ENCODE measurements at regions not wholly inside any gene's neighbourhood (a gene's known extent, or its start where the extent isn't known, plus 50 kb on each side); places are given as distances from the start of the nearest gene placed in this dataset.
"Not testable (repeated sequence)": the region's sequence is repeated elsewhere in the genome, so short reads cannot be mapped to it uniquely, and the experiment has no call there.

DNA sequence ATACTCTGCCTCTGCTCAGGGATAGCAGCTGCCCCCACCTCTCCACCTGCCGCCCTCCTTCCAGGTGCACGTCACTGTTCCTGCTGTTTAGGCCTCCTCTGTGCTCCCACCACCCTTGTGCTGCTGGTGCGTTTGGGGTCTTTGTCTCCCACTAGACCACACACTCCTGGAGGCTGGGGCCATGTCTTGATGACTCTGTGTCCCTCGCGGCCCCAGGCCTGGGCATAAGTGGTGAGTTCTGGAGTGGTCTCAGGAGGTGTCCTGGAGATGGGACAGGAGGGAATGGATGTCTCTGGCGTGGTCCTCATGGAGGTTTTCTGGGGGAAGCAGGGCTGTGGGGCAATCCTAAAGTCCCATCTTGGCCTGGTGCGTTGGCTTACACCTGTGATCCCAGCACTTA, 132.1 kb downstream of the TFCP2L1 start:
- CTCF ChIA-PET: no interaction called here
- intact Hi-C loops (cut with micrococcal nuclease): no loop called here
- no peaks in the 10 kb centered on the region for H3K4me1 Mint-ChIP-seq (ENCODE audit: low read depth)
- H3K9me3 Mint-ChIP-seq: peaks cover 15% of the 10 kb centered on the region
- DNase-seq: no peak
- no peak overlapping the region for H3K4me3 Mint-ChIP-seq
- no peaks in the 10 kb centered on the region for H3K27me3 Mint-ChIP-seq (ENCODE audit: low read depth)
- H3K36me3 Mint-ChIP-seq (ENCODE audit: low read depth): no peaks in the 10 kb centered on the region
- H3K27ac Mint-ChIP-seq: no peak overlapping the region

DNA sequence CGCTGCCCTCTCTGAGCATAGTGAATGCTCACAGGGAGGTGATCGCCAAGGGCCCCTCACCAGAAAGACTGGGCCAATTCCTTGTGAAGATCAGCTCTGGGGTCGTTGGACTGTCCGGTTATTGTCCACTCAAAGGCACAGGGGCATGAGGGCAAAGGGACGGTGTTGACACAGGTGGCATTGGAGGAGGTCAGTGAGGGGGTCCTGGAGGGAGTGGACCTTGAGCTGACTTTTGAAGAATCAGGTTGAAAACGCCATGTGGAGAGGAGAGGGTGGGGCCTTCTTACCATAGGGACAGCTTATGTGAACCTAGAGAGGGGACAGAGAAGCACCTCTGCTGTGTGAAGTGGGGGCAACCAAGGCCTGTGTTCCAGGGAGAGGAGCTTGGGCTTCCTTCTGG, 131.5 kb downstream of the TFCP2L1 start:
- no peak overlapping the region for H3K27ac Mint-ChIP-seq
- intact Hi-C loops (cut with micrococcal nuclease): no loop called here
- H3K27me3 Mint-ChIP-seq (ENCODE audit: low read depth): no peaks in the 10 kb centered on the region
- CTCF ChIA-PET: no interaction called here
- peaks cover 19% of the 10 kb centered on the region for H3K9me3 Mint-ChIP-seq
- no peak for DNase-seq
- H3K4me3 Mint-ChIP-seq: no peak overlapping the region
- no peaks in the 10 kb centered on the region for H3K36me3 Mint-ChIP-seq (ENCODE audit: low read depth)
- H3K4me1 Mint-ChIP-seq (ENCODE audit: low read depth): no peaks in the 10 kb centered on the region

DNA sequence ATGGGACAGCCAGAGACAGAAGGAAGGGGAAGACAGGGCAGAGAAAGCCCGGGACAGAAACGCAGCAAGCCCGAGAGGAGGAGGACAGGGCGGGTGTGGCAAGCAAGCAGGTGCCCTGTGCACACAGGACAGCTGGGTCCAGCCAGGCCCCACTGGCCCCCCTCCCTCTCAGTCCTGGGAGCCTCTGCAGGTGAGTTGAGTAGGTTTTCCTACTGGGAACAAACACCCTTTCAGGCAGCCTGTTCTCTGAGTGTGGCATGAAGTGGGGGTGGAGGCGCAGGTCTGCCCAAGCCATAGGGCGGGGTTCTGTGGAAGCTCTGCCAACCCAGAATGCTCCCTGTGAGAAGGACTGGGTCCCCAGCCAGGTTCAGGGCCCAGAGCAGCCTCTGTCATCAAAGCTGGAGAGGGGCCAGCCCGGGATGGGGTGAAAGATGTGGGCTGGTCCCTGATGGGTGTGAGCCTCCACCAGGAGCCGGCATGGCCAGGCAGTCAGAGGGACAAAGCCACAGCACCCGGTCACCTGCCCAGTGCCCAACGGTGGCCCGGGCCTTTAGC, 129.4 kb downstream of the TFCP2L1 start:
- CTCF ChIA-PET: no interaction called here
- H3K4me1 Mint-ChIP-seq (ENCODE audit: low read depth): no peaks in the 10 kb centered on the region
- H3K27ac Mint-ChIP-seq: no peak overlapping the region
- no peak for DNase-seq
- no peak overlapping the region for H3K4me3 Mint-ChIP-seq
- no peaks in the 10 kb centered on the region for H3K27me3 Mint-ChIP-seq (ENCODE audit: low read depth)
- H3K36me3 Mint-ChIP-seq (ENCODE audit: low read depth): no peaks in the 10 kb centered on the region
- intact Hi-C loops (cut with micrococcal nuclease): no loop called here
- peaks cover 24% of the 10 kb centered on the region for H3K9me3 Mint-ChIP-seq

DNA sequence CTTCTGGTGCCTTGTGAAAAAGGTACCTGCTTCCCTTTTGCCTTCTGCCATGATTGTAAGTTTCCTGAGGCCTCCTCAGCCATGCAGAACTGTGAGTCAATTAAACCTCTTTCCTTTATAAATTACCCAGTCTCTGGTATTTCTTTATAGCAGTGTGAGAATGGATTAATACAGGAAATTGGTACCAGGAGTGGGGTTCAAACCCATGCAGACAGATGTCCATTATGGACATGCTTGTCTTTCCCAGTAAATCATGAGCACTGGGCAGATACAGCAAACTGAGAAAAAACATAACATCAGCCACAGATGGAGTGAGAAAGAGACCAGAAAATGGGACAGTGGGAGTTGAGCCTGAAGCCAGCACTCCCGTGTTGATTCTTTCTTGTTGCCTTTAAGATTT, 127.5 kb downstream of the TFCP2L1 start:
- CTCF ChIA-PET; DNase-seq; intact Hi-C loops (cut with micrococcal nuclease); H3K36me3 Mint-ChIP-seq (ENCODE audit: low read depth); H3K4me3 Mint-ChIP-seq; H3K27me3 Mint-ChIP-seq (ENCODE audit: low read depth); H3K27ac Mint-ChIP-seq; H3K4me1 Mint-ChIP-seq (ENCODE audit: low read depth): not testable (repeated sequence)
- peaks cover 24% of the 10 kb centered on the region for H3K9me3 Mint-ChIP-seq

DNA sequence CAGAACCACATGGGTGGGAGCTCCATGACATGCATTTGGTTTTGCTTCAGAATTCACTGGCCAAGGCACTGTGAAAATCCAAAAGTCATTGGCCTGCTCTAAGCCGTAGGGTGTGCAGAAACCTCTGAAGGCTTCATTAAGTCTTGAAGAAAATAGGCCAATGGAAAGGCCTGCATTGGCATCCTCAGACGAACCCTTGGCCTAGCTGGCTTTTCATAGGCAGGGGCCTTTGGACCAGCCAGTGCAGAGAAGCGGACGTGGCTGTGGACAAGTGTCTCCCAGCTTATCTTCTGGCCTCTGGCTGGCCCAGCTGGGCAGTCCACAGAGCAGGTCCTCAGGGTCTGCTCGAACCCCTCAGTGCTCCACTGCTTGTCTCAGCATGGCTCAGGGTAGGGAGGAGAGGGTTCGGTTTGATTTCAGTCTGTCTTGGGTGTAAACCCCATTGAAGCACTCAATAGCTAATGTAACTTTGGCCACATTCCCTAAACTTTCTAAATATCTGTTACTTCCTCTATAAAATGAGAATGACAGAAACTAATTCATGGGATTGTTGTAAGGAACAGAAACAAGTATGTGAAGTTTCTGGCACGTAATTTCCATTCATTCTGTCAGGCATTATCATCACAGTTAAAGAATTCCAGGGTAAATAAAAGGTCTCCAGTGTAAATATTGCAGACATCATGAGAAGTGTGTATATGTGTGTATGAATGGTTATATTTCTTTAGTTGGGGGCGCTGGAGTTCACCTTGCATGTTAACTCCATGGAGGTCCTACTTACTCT, 125.5 kb downstream of the TFCP2L1 start:
- Mint-ChIP-seq H3K27ac (no peak overlapping the region), H3K36me3 (ENCODE audit: low read depth) (peaks cover 1% of the 10 kb centered on the region), H3K27me3 (ENCODE audit: low read depth) (no peaks in the 10 kb centered on the region), H3K4me1 (ENCODE audit: low read depth) (no peaks in the 10 kb centered on the region), H3K4me3 (no peak overlapping the region), H3K9me3 (peaks cover 26% of the 10 kb centered on the region)
- DNase-seq: no peak
- intact Hi-C loops (cut with micrococcal nuclease): no loop called here
- CTCF ChIA-PET: no interaction called here

DNA sequence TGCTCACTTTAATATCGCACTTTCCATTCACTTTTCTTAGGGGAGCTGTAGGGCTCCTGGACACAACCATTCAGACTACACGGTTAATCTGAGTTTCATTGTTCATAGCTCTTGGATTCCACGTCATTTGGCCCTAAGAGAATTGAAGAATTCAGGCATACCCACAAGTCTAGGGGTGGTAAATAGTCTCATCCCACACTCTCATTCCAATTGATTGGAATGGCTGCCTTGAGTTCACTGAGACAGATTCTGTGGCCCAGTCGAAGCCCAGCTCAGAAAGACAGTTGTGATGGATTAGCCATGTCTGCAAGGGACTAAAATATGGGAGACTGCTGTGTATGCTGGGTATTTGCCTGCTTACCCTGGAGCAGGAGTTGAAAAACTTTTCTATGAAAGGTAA, 124.6 kb downstream of the TFCP2L1 start:
- intact Hi-C loops (cut with micrococcal nuclease): no loop called here
- CTCF ChIA-PET: no interaction called here
- peaks cover 26% of the 10 kb centered on the region for H3K9me3 Mint-ChIP-seq

DNA sequence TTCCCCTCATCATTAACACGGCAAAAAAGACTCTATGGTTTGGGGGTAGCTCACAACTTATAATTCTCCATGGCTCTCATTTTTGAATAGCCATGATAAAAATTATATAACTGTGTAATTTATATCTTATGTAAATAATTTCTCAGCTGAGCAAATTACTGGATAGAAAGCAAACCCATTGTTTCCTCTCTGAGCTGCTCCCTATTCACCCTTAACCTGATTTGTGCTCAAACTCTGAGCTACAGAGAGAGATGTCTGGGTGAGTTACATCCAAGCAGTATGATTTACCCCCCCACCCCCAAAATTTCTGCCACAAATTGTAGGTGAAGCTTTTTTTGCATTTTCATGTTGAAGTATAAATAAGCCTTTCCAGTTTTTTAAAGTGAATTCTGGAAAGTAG, 123.7 kb downstream of the TFCP2L1 start:
- Mint-ChIP-seq H3K4me1 (ENCODE audit: low read depth) (no peaks in the 10 kb centered on the region), H3K36me3 (ENCODE audit: low read depth) (peaks cover 1% of the 10 kb centered on the region), H3K27ac (no peak overlapping the region), H3K4me3 (no peak overlapping the region), H3K9me3 (peaks cover 24% of the 10 kb centered on the region), H3K27me3 (ENCODE audit: low read depth) (no peaks in the 10 kb centered on the region)
- DNase-seq: no peak
- intact Hi-C loops (cut with micrococcal nuclease): no loop called here
- CTCF ChIA-PET: no interaction called here

More for the DNA sequence above, 124.6 kb downstream of the TFCP2L1 start:
- Mint-ChIP-seq H3K4me1 (ENCODE audit: low read depth) (no peaks in the 10 kb centered on the region), H3K27ac (no peak overlapping the region), H3K27me3 (ENCODE audit: low read depth) (no peaks in the 10 kb centered on the region), H3K4me3 (no peak overlapping the region), H3K36me3 (ENCODE audit: low read depth) (peaks cover 1% of the 10 kb centered on the region)
- no peak for DNase-seq

DNA sequence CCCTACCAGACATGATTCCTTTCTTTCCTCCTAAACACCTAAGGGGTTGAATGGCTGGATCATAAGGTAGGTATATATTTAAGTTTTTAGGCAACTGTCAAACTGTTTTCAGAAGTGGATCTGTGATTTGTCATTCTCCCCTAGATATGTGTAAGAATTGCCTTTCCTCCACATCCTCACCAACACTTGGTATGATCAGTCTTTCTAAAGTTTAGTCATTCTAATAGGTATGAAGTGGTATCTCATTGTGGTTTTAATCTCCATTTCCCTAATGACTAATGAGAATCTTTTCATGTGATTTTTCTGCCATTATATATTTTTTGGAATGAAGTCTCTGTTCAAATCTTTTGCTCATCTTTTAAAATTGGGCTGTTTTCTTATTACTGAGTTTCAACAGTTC, 122.1 kb downstream of the TFCP2L1 start:
- Mint-ChIP-seq H3K27me3 (ENCODE audit: low read depth) (no peaks in the 10 kb centered on the region), H3K36me3 (ENCODE audit: low read depth) (peaks cover 1% of the 10 kb centered on the region), H3K27ac (no peak overlapping the region), H3K9me3 (peaks cover 11% of the 10 kb centered on the region), H3K4me1 (ENCODE audit: low read depth) (no peaks in the 10 kb centered on the region), H3K4me3 (no peak overlapping the region)
- CTCF ChIA-PET: interaction anchor here (1.4 kb wide), 1 partner anchor 83 kb away, joined by 3 read pairs; no protein-coding TSS in a partner anchor
- no peak for DNase-seq
- intact Hi-C loops (cut with micrococcal nuclease): no loop called here

DNA sequence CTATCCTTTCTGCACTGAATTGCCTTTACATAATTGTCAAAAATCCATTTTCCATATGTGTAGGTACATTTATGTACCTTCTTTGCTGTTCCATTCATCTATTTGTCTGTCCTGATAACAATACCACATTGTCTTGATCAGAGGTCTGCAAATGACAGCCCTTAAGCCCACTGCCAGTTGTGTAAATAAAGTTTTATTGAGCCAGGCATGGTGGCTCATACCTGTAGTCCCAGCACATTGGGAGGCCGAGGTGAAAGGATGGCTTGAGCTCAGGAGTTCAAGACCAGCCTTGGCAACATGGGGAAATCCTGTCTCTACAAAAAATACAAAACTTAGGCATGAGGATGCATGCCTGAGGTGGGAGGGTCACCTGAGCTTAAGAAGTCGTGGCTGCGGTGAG, 121.0 kb downstream of the TFCP2L1 start:
- H3K27me3 Mint-ChIP-seq (ENCODE audit: low read depth): no peaks in the 10 kb centered on the region
- DNase-seq: no peak
- no peak overlapping the region for H3K27ac Mint-ChIP-seq
- H3K9me3 Mint-ChIP-seq: peaks cover 2% of the 10 kb centered on the region
- intact Hi-C loops (cut with micrococcal nuclease): no loop called here
- H3K4me3 Mint-ChIP-seq: no peak overlapping the region
- CTCF ChIA-PET: interaction anchor here (0.6 kb wide), 1 partner anchor 287 kb away, joined by 4 read pairs; no protein-coding TSS in a partner anchor
- peaks cover 1% of the 10 kb centered on the region for H3K36me3 Mint-ChIP-seq (ENCODE audit: low read depth)
- H3K4me1 Mint-ChIP-seq (ENCODE audit: low read depth): no peaks in the 10 kb centered on the region

DNA sequence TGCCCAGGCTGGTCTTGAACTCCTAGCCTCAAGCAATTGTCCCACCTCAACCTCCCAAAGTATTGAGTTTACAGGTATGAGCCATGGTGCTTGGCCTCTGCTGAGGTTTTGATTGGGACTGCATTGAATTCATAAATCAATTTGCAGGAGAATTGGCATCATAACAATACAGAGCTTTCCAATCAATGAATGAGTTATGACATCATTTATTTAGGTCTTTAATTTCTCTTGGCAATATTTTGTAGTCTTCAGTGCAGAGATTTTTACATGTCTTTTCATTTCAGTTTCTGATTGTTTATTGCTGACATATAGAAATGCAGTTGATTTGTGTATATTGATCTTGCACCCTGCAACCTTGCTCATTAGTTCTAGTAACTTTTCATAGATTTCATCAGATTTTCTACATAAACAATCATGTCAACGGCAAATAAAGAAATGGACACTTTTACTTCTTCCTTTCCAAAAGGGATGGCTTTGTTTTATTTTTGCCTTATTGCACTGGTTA, 119.9 kb downstream of the TFCP2L1 start:
- DNase-seq: no peak
- no peak overlapping the region for H3K4me3 Mint-ChIP-seq
- CTCF ChIA-PET: no interaction called here
- intact Hi-C loops (cut with micrococcal nuclease): no loop called here
- H3K4me1 Mint-ChIP-seq (ENCODE audit: low read depth): no peaks in the 10 kb centered on the region
- H3K36me3 Mint-ChIP-seq (ENCODE audit: low read depth): peaks cover 1% of the 10 kb centered on the region
- H3K9me3 Mint-ChIP-seq: peaks cover 4% of the 10 kb centered on the region
- no peaks in the 10 kb centered on the region for H3K27me3 Mint-ChIP-seq (ENCODE audit: low read depth)
- no peak overlapping the region for H3K27ac Mint-ChIP-seq

Data from activated naive CD4-positive, alpha-beta T cell treated with anti-CD3 and anti-CD28 coated beads for 36 hours (primary cell).